Stomach (tissue), 4 donors: ENCODE measurements at regions not wholly inside any gene's neighbourhood (a gene's known extent, or its start where the extent isn't known, plus 50 kb on each side); places are given as distances from the start of the nearest gene placed in this dataset.

Experiments
- POLR2A ChIP-seq, 4 donors: fragments of 450-650 bp; IDR thresholded peaks; one replicate each; pipeline ENCODE4 v1.6.1; 2016; ENCODE audit warnings: antibody characterized with exemption in 4 of 4, control low read depth in 2 of 4, mild to moderate bottlenecking in 1 of 4, moderate library complexity in 1 of 4
- TF ChIP-seq, protein P1 (sequence below), 7 experiments: fragments of 450-650 bp in 4 of 7; fragments of 200-600 bp in 3 of 7; sonication (generic) in 3 of 7; IDR thresholded peaks; one replicate each; pipeline ENCODE4 v1.5.1; 2016 to 2019; ENCODE audit warnings: antibody characterized with exemption in 7 of 7, control low read depth in 2 of 7, mild to moderate bottlenecking in 1 of 7

GRCh38 chr1:170881268-170882265, 53.8 kb upstream of the MROH9 start:
- TF ChIP-seq, protein P1, sequence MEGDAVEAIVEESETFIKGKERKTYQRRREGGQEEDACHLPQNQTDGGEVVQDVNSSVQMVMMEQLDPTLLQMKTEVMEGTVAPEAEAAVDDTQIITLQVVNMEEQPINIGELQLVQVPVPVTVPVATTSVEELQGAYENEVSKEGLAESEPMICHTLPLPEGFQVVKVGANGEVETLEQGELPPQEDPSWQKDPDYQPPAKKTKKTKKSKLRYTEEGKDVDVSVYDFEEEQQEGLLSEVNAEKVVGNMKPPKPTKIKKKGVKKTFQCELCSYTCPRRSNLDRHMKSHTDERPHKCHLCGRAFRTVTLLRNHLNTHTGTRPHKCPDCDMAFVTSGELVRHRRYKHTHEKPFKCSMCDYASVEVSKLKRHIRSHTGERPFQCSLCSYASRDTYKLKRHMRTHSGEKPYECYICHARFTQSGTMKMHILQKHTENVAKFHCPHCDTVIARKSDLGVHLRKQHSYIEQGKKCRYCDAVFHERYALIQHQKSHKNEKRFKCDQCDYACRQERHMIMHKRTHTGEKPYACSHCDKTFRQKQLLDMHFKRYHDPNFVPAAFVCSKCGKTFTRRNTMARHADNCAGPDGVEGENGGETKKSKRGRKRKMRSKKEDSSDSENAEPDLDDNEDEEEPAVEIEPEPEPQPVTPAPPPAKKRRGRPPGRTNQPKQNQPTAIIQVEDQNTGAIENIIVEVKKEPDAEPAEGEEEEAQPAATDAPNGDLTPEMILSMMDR (IDR thresholded peaks at IDR 0.05), result peak in 1 of 7 experiments; percentile 42
- TF ChIP-seq POLR2A (IDR thresholded peaks at IDR 0.05), result no peak
